COLO668 (cell line): ENCODE measurements at regions not wholly inside any gene's neighbourhood (a gene's known extent, or its start where the extent isn't known, plus 50 kb on each side); places are given as distances from the start of the nearest gene placed in this dataset.

Source experiments
- DNase-seq: peaks from one replicate; lab custom pipeline; 2025; ENCODE audit not compliant: unreplicated experiment; lab: John Stamatoyannopoulos, UW

DNA sequence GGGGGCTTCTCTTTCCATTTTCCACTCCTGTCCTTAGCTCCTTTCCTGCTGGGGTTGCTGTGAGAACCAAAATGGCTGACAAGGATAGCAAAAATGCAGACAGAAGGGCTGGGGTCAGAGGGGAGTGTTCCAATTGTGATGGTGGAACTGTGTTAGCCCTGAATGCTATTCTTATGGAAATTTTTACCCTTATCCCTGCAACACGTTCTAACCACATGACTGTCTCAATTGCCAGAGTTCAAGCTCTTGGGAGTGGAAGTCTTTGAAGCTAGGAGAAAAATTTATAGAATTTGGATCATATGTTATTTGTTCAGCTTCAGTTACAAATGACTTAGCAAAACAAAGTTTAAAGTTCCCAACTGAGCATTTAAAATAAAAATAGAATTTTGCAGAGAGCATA is 134.1 kb downstream of the ADCYAP1R1 start:
- DNase-seq = no peak

DNA sequence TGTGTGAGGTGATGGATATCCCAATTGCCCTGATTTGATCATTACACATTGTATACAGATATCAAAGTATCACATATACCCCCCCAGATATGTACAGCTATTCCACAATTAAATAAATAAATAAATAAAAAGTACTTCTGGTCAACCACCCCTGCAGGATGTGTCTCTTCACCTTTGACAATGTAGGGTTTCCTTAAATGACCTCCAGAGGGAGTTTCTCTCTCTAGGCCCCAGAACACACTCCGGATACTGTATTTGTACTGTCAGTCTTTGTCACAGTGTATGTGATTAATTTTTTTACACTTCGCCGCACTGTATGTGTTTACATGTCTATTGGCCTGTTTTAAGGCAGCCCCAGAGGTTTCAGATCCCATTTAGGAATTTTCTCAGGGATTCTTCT is 123.6 kb downstream of the ADCYAP1R1 start:
- DNase-seq = no peak

DNA sequence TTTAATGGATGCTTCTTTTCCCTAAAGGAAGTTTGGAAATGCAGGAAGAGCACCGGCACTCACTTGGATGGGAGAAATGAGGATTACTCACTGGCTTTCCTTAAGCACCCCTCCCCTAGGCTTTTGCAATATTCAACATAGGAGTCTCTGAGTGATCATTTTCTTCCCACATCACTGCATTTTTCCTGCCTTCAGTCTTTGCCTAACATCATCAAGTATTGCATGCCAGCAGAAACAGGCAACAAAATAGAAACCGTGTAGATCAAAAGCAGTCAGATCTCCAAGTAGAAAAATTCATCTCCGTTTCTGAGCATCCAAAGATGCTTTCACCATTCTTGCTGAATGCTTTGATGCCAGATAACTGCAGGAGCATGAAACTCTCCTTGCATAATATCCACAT is 119.9 kb downstream of the ADCYAP1R1 start:
- DNase-seq = no peak

- DNase-seq = no peak
Measured at GRCh38 chr7:31171216-31171785, 119.2 kb downstream of the ADCYAP1R1 start.
